ENCODE measurements at regions not wholly inside any gene's neighbourhood (a gene's known extent, or its start where the extent isn't known, plus 50 kb on each side); places are given as distances from the start of the nearest gene placed in this dataset.

DNA sequence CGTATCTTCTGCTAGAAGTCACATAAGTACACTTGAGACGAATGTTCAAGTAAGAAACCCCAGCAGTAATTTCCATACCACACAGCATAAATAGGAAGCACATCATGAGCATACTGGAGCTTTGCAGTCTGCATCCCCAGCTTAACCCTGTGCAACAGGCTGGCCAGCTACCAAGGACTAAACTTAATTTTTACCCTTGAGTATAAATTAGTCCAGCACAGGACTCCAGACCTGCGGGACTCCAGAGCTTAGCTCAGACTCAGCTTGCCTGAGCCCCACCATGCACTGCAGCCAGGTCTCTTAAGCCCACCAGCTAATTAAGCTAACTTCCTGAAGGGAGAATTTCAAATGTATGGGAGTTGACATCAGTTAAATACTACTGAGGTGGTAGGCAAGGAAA lies 491.0 kb downstream of the ARHGEF28 start:
- H4K5ac ChIP-seq (ENCODE audit: insufficient read length, low read depth, low read length): no peak overlapping the region
- no peak overlapping the region for H3K18ac ChIP-seq (ENCODE audit: extremely low read depth, low read length)
- no peak overlapping the region for H2AK5ac ChIP-seq (ENCODE audit: low read depth, low read length)
- no peak overlapping the region for H3K14ac ChIP-seq (ENCODE audit: insufficient read length)
- no peaks in the 10 kb centered on the region for H3K23me2 ChIP-seq (ENCODE audit: low read depth, low read length)
- H3K4me3 ChIP-seq (ENCODE audit: extremely low read depth in 1 of 4, insufficient read depth in 2 of 4, low read depth in 3 of 4, low read length in 4 of 4): no peak overlapping the region
- H4K8ac ChIP-seq (ENCODE audit: extremely low read depth, insufficient read depth, low read length): no peak overlapping the region
- H3K56ac ChIP-seq (replicated peaks; ENCODE audit: insufficient read length, low read depth, low read length): no peak overlapping the region
- no peak overlapping the region for H2BK15ac ChIP-seq (ENCODE audit: low read length)
- H3K9me3 ChIP-seq (ENCODE audit: insufficient read depth in 2 of 2, low read depth in 1 of 2, low read length in 1 of 2): no peaks in the 10 kb centered on the region
- H2BK5ac ChIP-seq (ENCODE audit: low read depth, low read length): no peak overlapping the region
- H3K4ac ChIP-seq (replicated peaks; ENCODE audit: insufficient read length, low read depth, low read length): no peak overlapping the region
- H3K27ac ChIP-seq (ENCODE audit: low read depth, low read length): no peak overlapping the region
- no peak overlapping the region for H3K4me2 ChIP-seq (ENCODE audit: insufficient read depth in 1 of 2, low read depth in 2 of 2, low read length in 2 of 2)
- no peaks in the 10 kb centered on the region for H4K20me1 ChIP-seq (replicated peaks in 1 of 2; ENCODE audit: control insufficient read depth in 1 of 2, insufficient read depth in 2 of 2, low read length in 2 of 2)
- H2BK120ac ChIP-seq (replicated peaks; ENCODE audit: low read depth, low read length): no peak overlapping the region
- ChIA-PET POLR2A (ENCODE audit: partially characterized antibody) (interaction anchor here (1.0 kb wide), 1 partner anchor 15 kb away, joined by 3 read pairs; no protein-coding TSS in a partner anchor), CTCF (ENCODE audit: partially characterized antibody) (interaction anchor here (1.2 to 3.7 kb wide), 2 partner anchors 9 to 44 kb away, joined by 3 to 10 read pairs; no protein-coding TSS in a partner anchor)
- no peak for FAIRE-seq
- H3K79me2 ChIP-seq (ENCODE audit: control insufficient read depth in 1 of 2, insufficient read depth in 2 of 2, low read length in 2 of 2): no peaks in the 10 kb centered on the region
- DNase-seq (ENCODE audit: low read depth in 1 of 2, low spot score in 2 of 2): no peak
- H3K79me1 ChIP-seq (ENCODE audit: low read depth, low read length): no peaks in the 10 kb centered on the region
- H3K4me1 ChIP-seq (replicated peaks in 1 of 4; ENCODE audit: control insufficient read depth in 3 of 4, insufficient read depth in 4 of 4, low read length in 3 of 4): no peaks in the 10 kb centered on the region; a peak in 1 of 7 replicates
- no peak overlapping the region for H4K91ac ChIP-seq (replicated peaks; ENCODE audit: insufficient read length, low read length)
- no peak overlapping the region for H2AFZ ChIP-seq (ENCODE audit: low read length)
- no peak overlapping the region for H3K23ac ChIP-seq (ENCODE audit: insufficient read length)
- no peaks in the 10 kb centered on the region for H3K36me3 ChIP-seq (ENCODE audit: control insufficient read depth in 2 of 4, insufficient read depth in 4 of 4, low read length in 3 of 4)
- 63% methylated on average over 3 of the region's 3 CpGs; no CpG with 5 or more reads in 1 of the 2 experiments for WGBS, 2 experiments (ENCODE audit: extremely low coverage in 1 of 2, insufficient coverage in 1 of 2, insufficient read length in 1 of 2, insufficient replicate concordance in 2 of 2, low coverage in 1 of 2, low lambda C conversion rate in 2 of 2, missing lambda C conversion rate in 1 of 2)
- no peak overlapping the region for H2BK20ac ChIP-seq (ENCODE audit: low read length)
- peaks cover 0 to 1% (median 0%) of the 10 kb centered on the region in 4 experiments; a peak in 1 of 7 replicates for H3K27me3 ChIP-seq (replicated peaks in 1 of 4; ENCODE audit: control insufficient read depth in 3 of 4, extremely low read depth in 1 of 4, insufficient read depth in 3 of 4, low read length in 3 of 4)
- H3K9ac ChIP-seq (replicated peaks in 1 of 4; ENCODE audit: extremely low read depth in 1 of 4, low read depth in 3 of 4, low read length in 3 of 4): no peak overlapping the region
- no peak overlapping the region for H2BK12ac ChIP-seq (ENCODE audit: low read depth, low read length)
- TF ChIP-seq RNF2 (IDR thresholded peaks at IDR 0.05; ENCODE audit: borderline replicate concordance, low read depth, low read length, missing control alignments, poor library complexity, severe bottlenecking): no peak
- TF ChIP-seq KDM1A (IDR thresholded peaks at IDR 0.05; ENCODE audit: borderline replicate concordance, low read length): no peak
- TF ChIP-seq RBBP5 (IDR thresholded peaks at IDR 0.05; ENCODE audit: borderline replicate concordance, low read depth, low read length): no peak
- no peak for TF ChIP-seq KDM5A (IDR thresholded peaks at IDR 0.05; ENCODE audit: low read length)
- no peak for TF ChIP-seq TAF1 (IDR thresholded peaks at IDR 0.05; ENCODE audit: low read depth, low read length)
- TF ChIP-seq, protein P1, sequence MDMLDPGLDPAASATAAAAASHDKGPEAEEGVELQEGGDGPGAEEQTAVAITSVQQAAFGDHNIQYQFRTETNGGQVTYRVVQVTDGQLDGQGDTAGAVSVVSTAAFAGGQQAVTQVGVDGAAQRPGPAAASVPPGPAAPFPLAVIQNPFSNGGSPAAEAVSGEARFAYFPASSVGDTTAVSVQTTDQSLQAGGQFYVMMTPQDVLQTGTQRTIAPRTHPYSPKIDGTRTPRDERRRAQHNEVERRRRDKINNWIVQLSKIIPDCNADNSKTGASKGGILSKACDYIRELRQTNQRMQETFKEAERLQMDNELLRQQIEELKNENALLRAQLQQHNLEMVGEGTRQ (IDR thresholded peaks at IDR 0.05; ENCODE audit: low read length): no peak
- no peak for TF ChIP-seq HDAC6 (IDR thresholded peaks at IDR 0.05; ENCODE audit: low read depth, low read length)
- TF ChIP-seq SUZ12 (IDR thresholded peaks at IDR 0.05; ENCODE audit: low read length): no peak
- TF ChIP-seq, protein P2, sequence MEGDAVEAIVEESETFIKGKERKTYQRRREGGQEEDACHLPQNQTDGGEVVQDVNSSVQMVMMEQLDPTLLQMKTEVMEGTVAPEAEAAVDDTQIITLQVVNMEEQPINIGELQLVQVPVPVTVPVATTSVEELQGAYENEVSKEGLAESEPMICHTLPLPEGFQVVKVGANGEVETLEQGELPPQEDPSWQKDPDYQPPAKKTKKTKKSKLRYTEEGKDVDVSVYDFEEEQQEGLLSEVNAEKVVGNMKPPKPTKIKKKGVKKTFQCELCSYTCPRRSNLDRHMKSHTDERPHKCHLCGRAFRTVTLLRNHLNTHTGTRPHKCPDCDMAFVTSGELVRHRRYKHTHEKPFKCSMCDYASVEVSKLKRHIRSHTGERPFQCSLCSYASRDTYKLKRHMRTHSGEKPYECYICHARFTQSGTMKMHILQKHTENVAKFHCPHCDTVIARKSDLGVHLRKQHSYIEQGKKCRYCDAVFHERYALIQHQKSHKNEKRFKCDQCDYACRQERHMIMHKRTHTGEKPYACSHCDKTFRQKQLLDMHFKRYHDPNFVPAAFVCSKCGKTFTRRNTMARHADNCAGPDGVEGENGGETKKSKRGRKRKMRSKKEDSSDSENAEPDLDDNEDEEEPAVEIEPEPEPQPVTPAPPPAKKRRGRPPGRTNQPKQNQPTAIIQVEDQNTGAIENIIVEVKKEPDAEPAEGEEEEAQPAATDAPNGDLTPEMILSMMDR (IDR thresholded peaks at IDR 0.05; ENCODE audit: control extremely low read depth in 1 of 3, insufficient read depth in 1 of 3, low read depth in 1 of 3, low read length in 3 of 3): no peak
- TF ChIP-seq GTF2F1 (IDR thresholded peaks at IDR 0.05; ENCODE audit: borderline replicate concordance, low read depth, low read length): no peak
